Endothelial cell of umbilical vein (primary cell): ENCODE measurements at regions not wholly inside any gene's neighbourhood (a gene's known extent, or its start where the extent isn't known, plus 50 kb on each side); places are given as distances from the start of the nearest gene placed in this dataset.

Experiments
- CTCF ChIP-seq, 2 donors: IDR thresholded peaks; 1 replicate in 1 of 2; 2 replicates in 1 of 2; pipeline ENCODE4 v1.5.1; 2011; ENCODE audit warnings: low read length in 2 of 2, mild to moderate bottlenecking in 2 of 2, moderate library complexity in 2 of 2, control low read depth in 1 of 2, inconsistent platforms in 1 of 2, low read depth in 1 of 2; ENCODE audit not compliant: insufficient read depth in 1 of 2; ENCODE audit errors: extremely low read depth in 1 of 2
- EZH2 ChIP-seq: IDR thresholded peaks from 2 replicates; pipeline ENCODE4 v1.6.1; 2012; ENCODE audit warnings: borderline replicate concordance, low read depth, mild to moderate bottlenecking, moderate library complexity, low read length, inconsistent platforms; ENCODE audit not compliant: severe bottlenecking
- FOS ChIP-seq: IDR thresholded peaks from 2 replicates; pipeline ENCODE4 v1.6.1; 2011; ENCODE audit warnings: mild to moderate bottlenecking, low read length, moderate library complexity, borderline replicate concordance; ENCODE audit not compliant: insufficient read depth
- GATA2 ChIP-seq: IDR thresholded peaks from 2 replicates; pipeline ENCODE4 v1.7.0; 2011; ENCODE audit warnings: low read depth, mild to moderate bottlenecking, moderate library complexity, mixed read lengths, low read length; ENCODE audit not compliant: insufficient read length, insufficient read depth
- JUN ChIP-seq: IDR thresholded peaks from 2 replicates; pipeline ENCODE4 v1.6.1; 2011; ENCODE audit warnings: borderline replicate concordance, low read depth; ENCODE audit not compliant: insufficient read length, insufficient read depth
- MAX ChIP-seq: IDR thresholded peaks from 2 replicates; pipeline ENCODE4 v1.6.1; 2011; ENCODE audit not compliant: insufficient read depth, insufficient read length
- MYC ChIP-seq: IDR thresholded peaks from one replicate; pipeline ENCODE4 v1.6.1; 2011; ENCODE audit warnings: mild to moderate bottlenecking, low read depth, low read length
- POLR2A ChIP-seq: IDR thresholded peaks from 2 replicates; pipeline ENCODE4 v1.6.1; 2012; ENCODE audit warnings: low read depth, mild to moderate bottlenecking, control low read depth, low read length
- POLR2AphosphoS5 ChIP-seq: IDR thresholded peaks from 2 replicates; pipeline ENCODE4 v1.6.1; 2012; ENCODE audit warnings: low read depth, mild to moderate bottlenecking, control low read depth, low read length, moderate library complexity; ENCODE audit not compliant: insufficient read depth

- TF ChIP-seq POLR2A, result no peak
- TF ChIP-seq MAX, result no peak
- TF ChIP-seq CTCF (IDR thresholded peaks at IDR 0.05; ENCODE audit: extremely low read depth in 1 of 2, insufficient read depth in 1 of 2, low read depth in 1 of 2, low read length in 2 of 2), result no peak
- no peak for TF ChIP-seq POLR2AphosphoS5
- no peak for TF ChIP-seq EZH2
- no peak for TF ChIP-seq JUN
- TF ChIP-seq FOS, result no peak
- no peak for TF ChIP-seq GATA2
- no peak for TF ChIP-seq MYC
These were observed 152.8 kb downstream of the FOXD2 start for GRCh38 chr1:47590523-47591225.
